Neural progenitor cell (in vitro differentiated cells): ENCODE measurements at regions not wholly inside any gene's neighbourhood (a gene's known extent, or its start where the extent isn't known, plus 50 kb on each side); places are given as distances from the start of the nearest gene placed in this dataset.

Experiments used
- DNase-seq: peaks from one replicate; pipeline ENCODE4 v3.0.0-alpha.2; 2016; ENCODE audit warnings: low spot score
- H2AFZ ChIP-seq: fragments of 200-600 bp; sonication (generic); replicated peaks from 2 replicates; pipeline ENCODE4 v1.6.1; 2016; ENCODE audit warnings: antibody characterized with exemption
- H3F3A ChIP-seq: fragments of 200-600 bp; sonication (generic); 2 replicates; pipeline ENCODE4 v1.6.1; 2016; ENCODE audit warnings: antibody characterized with exemption, low read depth
- H3K27ac ChIP-seq: fragments of 200-600 bp; sonication (generic); 2 replicates; pipeline ENCODE4 v1.5.1; 2016; ENCODE audit warnings: mild to moderate bottlenecking
- H3K27me3 ChIP-seq: fragments of 200-600 bp; sonication (generic); 2 replicates; pipeline ENCODE4 v1.6.1; 2016; ENCODE audit warnings: mild to moderate bottlenecking, moderate library complexity
- H3K36me3 ChIP-seq: fragments of 200-600 bp; sonication (generic); 2 replicates; pipeline ENCODE4 v1.5.1; 2016
- H3K4me1 ChIP-seq: fragments of 200-600 bp; sonication (generic); 2 replicates; pipeline ENCODE4 v1.6.1; 2016; ENCODE audit warnings: mixed run types
- H3K4me2 ChIP-seq: fragments of 200-600 bp; sonication (generic); 2 replicates; pipeline ENCODE4 v1.6.1; 2016
- H3K4me3 ChIP-seq: fragments of 200-600 bp; sonication (generic); 2 replicates; pipeline ENCODE4 v1.5.1; 2016
- H3K79me2 ChIP-seq: fragments of 200-600 bp; sonication (generic); 2 replicates; pipeline ENCODE4 v1.6.1; 2016; ENCODE audit warnings: low read depth
- H3K9ac ChIP-seq: fragments of 200-600 bp; sonication (generic); 2 replicates; pipeline ENCODE4 v1.6.1; 2016
- H3K9me3 ChIP-seq: fragments of 200-600 bp; sonication (generic); 2 replicates; pipeline ENCODE4 v1.5.1; 2016; ENCODE audit warnings: low read depth
- H4K20me1 ChIP-seq: fragments of 200-600 bp; sonication (generic); 2 replicates; pipeline ENCODE4 v1.6.1; 2016; ENCODE audit warnings: low read depth
- H3K27ac Mint-ChIP-seq: 3 replicates; pipeline ENCODE4 v1.8.0; 2021; ENCODE audit warnings: mixed read lengths
- H3K27me3 Mint-ChIP-seq: 2 replicates; pipeline ENCODE4 v1.8.0; 2022; ENCODE audit warnings: low read depth, mild to moderate bottlenecking, inconsistent platforms, moderate library complexity, mixed read lengths; ENCODE audit not compliant: insufficient read depth
- H3K36me3 Mint-ChIP-seq: 3 replicates; pipeline ENCODE4 v1.8.0; 2021; ENCODE audit warnings: mixed read lengths
- H3K4me1 Mint-ChIP-seq: 3 replicates; pipeline ENCODE4 v1.8.0; 2021; ENCODE audit warnings: mixed read lengths
- H3K4me3 Mint-ChIP-seq: 3 replicates; pipeline ENCODE4 v1.8.0; 2021; ENCODE audit warnings: mild to moderate bottlenecking, moderate library complexity, mixed read lengths
- H3K9me3 Mint-ChIP-seq: 3 replicates; pipeline ENCODE4 v1.8.0; 2020; ENCODE audit warnings: mixed read lengths
- CTCF ChIP-seq: fragments of 200-600 bp; sonication (generic); IDR thresholded peaks from 2 replicates; pipeline ENCODE4 v1.5.1; 2017; ENCODE audit warnings: antibody characterized with exemption, mild to moderate bottlenecking
- EZH2 ChIP-seq: fragments of 200-600 bp; sonication (generic); IDR thresholded peaks from 2 replicates; pipeline ENCODE4 v1.6.1; 2017; ENCODE audit warnings: antibody characterized with exemption, mild to moderate bottlenecking, moderate library complexity
- EZH2phosphoT487 ChIP-seq: fragments of 200-600 bp; sonication (generic); IDR thresholded peaks from 2 replicates; pipeline ENCODE4 v1.6.1; 2017; ENCODE audit warnings: antibody characterized with exemption

- no peak overlapping the region for H3K4me3 ChIP-seq
- H3K27me3 ChIP-seq, result no peaks in the 10 kb centered on the region
- no peaks in the 10 kb centered on the region for H3F3A ChIP-seq
- TF ChIP-seq EZH2 (no peak), CTCF (no peak), EZH2phosphoT487 (no peak)
- no peaks in the 10 kb centered on the region for H3K4me1 Mint-ChIP-seq
- H3K4me1 ChIP-seq, result no peaks in the 10 kb centered on the region
- no peaks in the 10 kb centered on the region for H3K9me3 Mint-ChIP-seq
- no peak overlapping the region for H2AFZ ChIP-seq
- no peaks in the 10 kb centered on the region for H3K36me3 Mint-ChIP-seq
- no peaks in the 10 kb centered on the region for H3K79me2 ChIP-seq
- no peak overlapping the region for H3K4me3 Mint-ChIP-seq
- no peak overlapping the region for H3K27ac Mint-ChIP-seq
- no peaks in the 10 kb centered on the region for H4K20me1 ChIP-seq
- H3K9ac ChIP-seq, result no peak overlapping the region
- H3K27me3 Mint-ChIP-seq, result peaks cover 2% of the 10 kb centered on the region
- H3K4me2 ChIP-seq, result no peak overlapping the region
- DNase-seq, result no peak
- no peaks in the 10 kb centered on the region for H3K9me3 ChIP-seq
- H3K27ac ChIP-seq, result no peak overlapping the region
- no peaks in the 10 kb centered on the region for H3K36me3 ChIP-seq
These were observed 116.1 kb upstream of the FUT8 start for GRCh38 chr14:65296402-65296801.

GRCh38 chr14:65296876-65297275 is 115.7 kb upstream of the FUT8 start:
- TF ChIP-seq CTCF (no peak), EZH2 (no peak), EZH2phosphoT487 (no peak)
- no peaks in the 10 kb centered on the region for H3K79me2 ChIP-seq
- H3F3A ChIP-seq, result no peaks in the 10 kb centered on the region
- no peak overlapping the region for H3K4me2 ChIP-seq
- no peaks in the 10 kb centered on the region for H3K27me3 ChIP-seq
- H3K27ac Mint-ChIP-seq, result no peak overlapping the region
- H3K27ac ChIP-seq, result no peak overlapping the region
- no peak overlapping the region for H3K9ac ChIP-seq
- no peak overlapping the region for H2AFZ ChIP-seq
- H3K9me3 ChIP-seq, result no peaks in the 10 kb centered on the region
- H3K36me3 ChIP-seq, result no peaks in the 10 kb centered on the region
- peaks cover 2% of the 10 kb centered on the region for H3K27me3 Mint-ChIP-seq
- H4K20me1 ChIP-seq, result no peaks in the 10 kb centered on the region
- no peak for DNase-seq
- H3K4me3 ChIP-seq, result no peak overlapping the region
- H3K9me3 Mint-ChIP-seq, result no peaks in the 10 kb centered on the region
- no peaks in the 10 kb centered on the region for H3K4me1 ChIP-seq
- no peak overlapping the region for H3K4me3 Mint-ChIP-seq
- no peaks in the 10 kb centered on the region for H3K36me3 Mint-ChIP-seq
- no peaks in the 10 kb centered on the region for H3K4me1 Mint-ChIP-seq

GRCh38 chr14:65297744-65298143 is 114.8 kb upstream of the FUT8 start:
- no peaks in the 10 kb centered on the region for H3K36me3 ChIP-seq
- no peak overlapping the region for H2AFZ ChIP-seq
- H3K9me3 ChIP-seq, result no peaks in the 10 kb centered on the region
- peaks cover 2% of the 10 kb centered on the region for H3K27me3 Mint-ChIP-seq
- no peaks in the 10 kb centered on the region for H4K20me1 ChIP-seq
- peak overlapping the region; percentile 40 for H3K27ac Mint-ChIP-seq
- H3K4me3 Mint-ChIP-seq, result no peak overlapping the region
- no peak for DNase-seq
- no peak overlapping the region for H3K27ac ChIP-seq
- peaks cover 8% of the 10 kb centered on the region for H3K4me1 ChIP-seq
- H3K9me3 Mint-ChIP-seq, result no peaks in the 10 kb centered on the region
- H3K4me2 ChIP-seq, result no peak overlapping the region
- H3K4me1 Mint-ChIP-seq, result no peaks in the 10 kb centered on the region
- H3F3A ChIP-seq, result peaks cover 4% of the 10 kb centered on the region
- TF ChIP-seq EZH2 (no peak), EZH2phosphoT487 (no peak), CTCF (no peak)
- H3K79me2 ChIP-seq, result no peaks in the 10 kb centered on the region
- H3K36me3 Mint-ChIP-seq, result no peaks in the 10 kb centered on the region
- H3K27me3 ChIP-seq, result no peaks in the 10 kb centered on the region
- no peak overlapping the region for H3K9ac ChIP-seq
- no peak overlapping the region for H3K4me3 ChIP-seq

GRCh38 chr14:65299826-65300225 is 112.7 kb upstream of the FUT8 start:
- no peak for TF ChIP-seq EZH2phosphoT487
- no peak overlapping the region for H3K27ac ChIP-seq
- peaks cover 26% of the 10 kb centered on the region for H3K4me1 ChIP-seq

More at GRCh38 chr14:65299826-65300225, 112.7 kb upstream of the FUT8 start:
- Histone ChIP-seq H3K27me3 (no peaks in the 10 kb centered on the region), H3K9me3 (no peaks in the 10 kb centered on the region), H3K36me3 (no peaks in the 10 kb centered on the region), H3K79me2 (no peaks in the 10 kb centered on the region), H3K4me2 (no peak overlapping the region), H2AFZ (no peak overlapping the region), H3K4me3 (no peak overlapping the region), H4K20me1 (no peaks in the 10 kb centered on the region), H3K9ac (no peak overlapping the region), H3F3A (peaks cover 22% of the 10 kb centered on the region)
- H3K4me3 Mint-ChIP-seq, result no peak overlapping the region
- H3K27ac Mint-ChIP-seq, result no peak overlapping the region
- H3K36me3 Mint-ChIP-seq, result no peaks in the 10 kb centered on the region
- no peak for DNase-seq
- H3K9me3 Mint-ChIP-seq, result no peaks in the 10 kb centered on the region
- H3K27me3 Mint-ChIP-seq, result peaks cover 2% of the 10 kb centered on the region
- peaks cover 7% of the 10 kb centered on the region for H3K4me1 Mint-ChIP-seq
